SK-N-SH treated with all-trans-retinoic acid at 6 μM for 48 hours (cell line): ENCODE measurements at regions not wholly inside any gene's neighbourhood (a gene's known extent, or its start where the extent isn't known, plus 50 kb on each side); places are given as distances from the start of the nearest gene placed in this dataset.

Experiments
- ATAC-seq: fragments of 200-7000 bp; cut with Tn5 transposase; 3 replicates; pipeline ENCODE4 v1.9.1; 2020; ENCODE audit warnings: mild to moderate bottlenecking, moderate library complexity
- ARNTL ChIP-seq: fragments of 450-650 bp; formaldehyde crosslinking; IDR thresholded peaks from 2 replicates; pipeline ENCODE4 v1.5.0; 2020; ENCODE audit warnings: low read depth, mild to moderate bottlenecking, moderate library complexity, borderline replicate concordance
- BACH2 ChIP-seq: fragments of 250-450 bp; sonication (Bioruptor Pico); IDR thresholded peaks from 2 replicates; pipeline ENCODE4 v1.9.0; 2021; ENCODE audit warnings: mild to moderate bottlenecking, borderline replicate concordance
- CSDC2 ChIP-seq: fragments of 250-450 bp; sonication (Bioruptor Pico); IDR thresholded peaks from 2 replicates; pipeline ENCODE4 v1.5.0; 2020; ENCODE audit warnings: mild to moderate bottlenecking, moderate library complexity
- ESRRG ChIP-seq: fragments of 250-450 bp; sonication (Bioruptor Pico); IDR thresholded peaks from 2 replicates; pipeline ENCODE4 v1.6.1; 2021; ENCODE audit warnings: mild to moderate bottlenecking
- GLIS3 ChIP-seq: fragments of 250-450 bp; sonication (Bioruptor Pico); IDR thresholded peaks from 2 replicates; pipeline ENCODE4 v1.5.0; 2020; ENCODE audit warnings: mild to moderate bottlenecking, moderate library complexity
- ISL1 ChIP-seq: fragments of 250-450 bp; sonication (Bioruptor Pico); IDR thresholded peaks from 2 replicates; pipeline ENCODE4 v2.1.2; 2022; ENCODE audit warnings: mild to moderate bottlenecking, moderate library complexity
- OSR1 ChIP-seq: fragments of 250-450 bp; sonication (Bioruptor Pico); IDR thresholded peaks from 2 replicates; pipeline ENCODE4 v1.8.0; 2022; ENCODE audit warnings: moderate library complexity, mild to moderate bottlenecking, inconsistent platforms
- PPARA ChIP-seq: fragments of 250-450 bp; sonication (Bioruptor Pico); IDR thresholded peaks from 2 replicates; pipeline ENCODE4 v1.5.0; 2020; ENCODE audit warnings: mild to moderate bottlenecking, borderline replicate concordance
- RARB ChIP-seq: fragments of 250-450 bp; sonication (Bioruptor Pico); IDR thresholded peaks from 2 replicates; pipeline ENCODE4 v1.8.0; 2021; ENCODE audit warnings: mild to moderate bottlenecking, moderate library complexity
- SNAI2 ChIP-seq: fragments of 250-450 bp; sonication (Bioruptor Pico); IDR thresholded peaks from 2 replicates; pipeline ENCODE4 v1.5.0; 2020; ENCODE audit warnings: mild to moderate bottlenecking, moderate library complexity
- TCF4 ChIP-seq: fragments of 250-450 bp; sonication (Bioruptor Pico); IDR thresholded peaks from 2 replicates; pipeline ENCODE4 v1.8.0; 2021; ENCODE audit warnings: mild to moderate bottlenecking, moderate library complexity, borderline replicate concordance
- TOX ChIP-seq: fragments of 250-450 bp; sonication (Bioruptor Pico); IDR thresholded peaks from 2 replicates; pipeline ENCODE4 v1.8.0; 2021; ENCODE audit warnings: mild to moderate bottlenecking, moderate library complexity, borderline replicate concordance
- ZC3H10 ChIP-seq: fragments of 250-450 bp; sonication (Bioruptor Pico); IDR thresholded peaks from 2 replicates; pipeline ENCODE4 v1.5.1; 2021; ENCODE audit warnings: mild to moderate bottlenecking, moderate library complexity
- ZFP3 ChIP-seq: fragments of 250-450 bp; sonication (Bioruptor Pico); IDR thresholded peaks from 2 replicates; pipeline ENCODE4 v1.5.0; 2020; ENCODE audit warnings: mild to moderate bottlenecking, moderate library complexity
- ZNF70 ChIP-seq: fragments of 450-650 bp; formaldehyde crosslinking; IDR thresholded peaks from 2 replicates; pipeline ENCODE4 v1.5.0; 2020; ENCODE audit warnings: mild to moderate bottlenecking, moderate library complexity
- ZNF8 ChIP-seq: fragments of 450-650 bp; formaldehyde crosslinking; IDR thresholded peaks from 2 replicates; pipeline ENCODE4 v1.5.0; 2020; ENCODE audit warnings: mild to moderate bottlenecking, moderate library complexity
- TF ChIP-seq, protein P1 (sequence below): fragments of 250-450 bp; sonication (Bioruptor Pico); IDR thresholded peaks from 2 replicates; pipeline ENCODE4 v1.8.0; 2020; ENCODE audit warnings: mild to moderate bottlenecking, moderate library complexity, borderline replicate concordance
- TF ChIP-seq, protein P2 (sequence below): fragments of 250-450 bp; sonication (Bioruptor Pico); IDR thresholded peaks from 2 replicates; pipeline ENCODE4 v1.5.0; 2020; ENCODE audit warnings: mild to moderate bottlenecking, moderate library complexity
- TF ChIP-seq, protein P3 (sequence below): fragments of 250-450 bp; sonication (Bioruptor Pico); IDR thresholded peaks from 2 replicates; pipeline ENCODE4 v1.5.1; 2020; ENCODE audit warnings: low read depth, mild to moderate bottlenecking, moderate library complexity
- TF ChIP-seq, protein P4 (sequence below): fragments of 250-450 bp; sonication (Bioruptor Pico); IDR thresholded peaks from 2 replicates; pipeline ENCODE4 v1.5.1; 2021; ENCODE audit warnings: mild to moderate bottlenecking, moderate library complexity
- TF ChIP-seq, protein P5 (sequence below): fragments of 250-450 bp; sonication (Bioruptor Pico); IDR thresholded peaks from 2 replicates; pipeline ENCODE4 v1.8.0; 2021; ENCODE audit warnings: low read depth, mild to moderate bottlenecking, moderate library complexity, borderline replicate concordance

DNA sequence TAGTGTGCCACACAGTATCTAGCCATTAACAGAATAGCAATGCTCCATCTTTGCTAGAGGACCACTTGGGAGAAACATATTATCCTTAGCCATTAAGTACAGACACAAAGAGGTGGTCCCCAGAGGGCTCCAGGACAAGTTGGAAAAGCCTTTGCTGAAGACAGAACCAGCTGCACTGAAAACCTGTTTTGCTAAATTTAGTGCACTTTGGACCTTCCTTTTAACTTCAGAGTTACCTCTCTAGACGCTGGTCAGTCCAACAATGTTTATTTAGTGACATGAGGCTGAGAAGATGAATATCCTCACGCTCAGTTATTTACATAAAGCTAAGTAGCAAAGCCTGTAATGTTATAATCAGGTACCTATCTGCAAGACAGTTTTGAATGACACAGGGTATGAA lies 265.0 kb upstream of the ZNF608 start:
- TF ChIP-seq ISL1, result no peak
- TF ChIP-seq ZFP3, result no peak
- no peak for TF ChIP-seq ZNF8 (CRISPR knock-in tag)
- no peak for TF ChIP-seq TCF4 (CRISPR knock-in tag)
- no peak for TF ChIP-seq CSDC2 (CRISPR knock-in tag)
- no peak for TF ChIP-seq GLIS3 (CRISPR knock-in tag)
- TF ChIP-seq, protein P1, sequence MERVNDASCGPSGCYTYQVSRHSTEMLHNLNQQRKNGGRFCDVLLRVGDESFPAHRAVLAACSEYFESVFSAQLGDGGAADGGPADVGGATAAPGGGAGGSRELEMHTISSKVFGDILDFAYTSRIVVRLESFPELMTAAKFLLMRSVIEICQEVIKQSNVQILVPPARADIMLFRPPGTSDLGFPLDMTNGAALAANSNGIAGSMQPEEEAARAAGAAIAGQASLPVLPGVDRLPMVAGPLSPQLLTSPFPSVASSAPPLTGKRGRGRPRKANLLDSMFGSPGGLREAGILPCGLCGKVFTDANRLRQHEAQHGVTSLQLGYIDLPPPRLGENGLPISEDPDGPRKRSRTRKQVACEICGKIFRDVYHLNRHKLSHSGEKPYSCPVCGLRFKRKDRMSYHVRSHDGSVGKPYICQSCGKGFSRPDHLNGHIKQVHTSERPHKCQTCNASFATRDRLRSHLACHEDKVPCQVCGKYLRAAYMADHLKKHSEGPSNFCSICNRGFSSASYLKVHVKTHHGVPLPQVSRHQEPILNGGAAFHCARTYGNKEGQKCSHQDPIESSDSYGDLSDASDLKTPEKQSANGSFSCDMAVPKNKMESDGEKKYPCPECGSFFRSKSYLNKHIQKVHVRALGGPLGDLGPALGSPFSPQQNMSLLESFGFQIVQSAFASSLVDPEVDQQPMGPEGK, result no peak
- no peak for TF ChIP-seq ESRRG (CRISPR knock-in tag)
- no peak for TF ChIP-seq BACH2 (CRISPR knock-in tag)
- no peak for TF ChIP-seq ARNTL (CRISPR knock-in tag)
- TF ChIP-seq ZC3H10, result no peak
- no peak for TF ChIP-seq OSR1 (CRISPR knock-in tag)
- TF ChIP-seq, protein P2, sequence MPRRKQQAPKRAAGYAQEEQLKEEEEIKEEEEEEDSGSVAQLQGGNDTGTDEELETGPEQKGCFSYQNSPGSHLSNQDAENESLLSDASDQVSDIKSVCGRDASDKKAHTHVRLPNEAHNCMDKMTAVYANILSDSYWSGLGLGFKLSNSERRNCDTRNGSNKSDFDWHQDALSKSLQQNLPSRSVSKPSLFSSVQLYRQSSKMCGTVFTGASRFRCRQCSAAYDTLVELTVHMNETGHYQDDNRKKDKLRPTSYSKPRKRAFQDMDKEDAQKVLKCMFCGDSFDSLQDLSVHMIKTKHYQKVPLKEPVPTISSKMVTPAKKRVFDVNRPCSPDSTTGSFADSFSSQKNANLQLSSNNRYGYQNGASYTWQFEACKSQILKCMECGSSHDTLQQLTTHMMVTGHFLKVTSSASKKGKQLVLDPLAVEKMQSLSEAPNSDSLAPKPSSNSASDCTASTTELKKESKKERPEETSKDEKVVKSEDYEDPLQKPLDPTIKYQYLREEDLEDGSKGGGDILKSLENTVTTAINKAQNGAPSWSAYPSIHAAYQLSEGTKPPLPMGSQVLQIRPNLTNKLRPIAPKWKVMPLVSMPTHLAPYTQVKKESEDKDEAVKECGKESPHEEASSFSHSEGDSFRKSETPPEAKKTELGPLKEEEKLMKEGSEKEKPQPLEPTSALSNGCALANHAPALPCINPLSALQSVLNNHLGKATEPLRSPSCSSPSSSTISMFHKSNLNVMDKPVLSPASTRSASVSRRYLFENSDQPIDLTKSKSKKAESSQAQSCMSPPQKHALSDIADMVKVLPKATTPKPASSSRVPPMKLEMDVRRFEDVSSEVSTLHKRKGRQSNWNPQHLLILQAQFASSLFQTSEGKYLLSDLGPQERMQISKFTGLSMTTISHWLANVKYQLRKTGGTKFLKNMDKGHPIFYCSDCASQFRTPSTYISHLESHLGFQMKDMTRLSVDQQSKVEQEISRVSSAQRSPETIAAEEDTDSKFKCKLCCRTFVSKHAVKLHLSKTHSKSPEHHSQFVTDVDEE, result no peak
- no peak for TF ChIP-seq TOX (CRISPR knock-in tag)
- no peak for TF ChIP-seq RARB (CRISPR knock-in tag)
- no peak for TF ChIP-seq PPARA (CRISPR knock-in tag)
- ATAC-seq, result no peak

DNA sequence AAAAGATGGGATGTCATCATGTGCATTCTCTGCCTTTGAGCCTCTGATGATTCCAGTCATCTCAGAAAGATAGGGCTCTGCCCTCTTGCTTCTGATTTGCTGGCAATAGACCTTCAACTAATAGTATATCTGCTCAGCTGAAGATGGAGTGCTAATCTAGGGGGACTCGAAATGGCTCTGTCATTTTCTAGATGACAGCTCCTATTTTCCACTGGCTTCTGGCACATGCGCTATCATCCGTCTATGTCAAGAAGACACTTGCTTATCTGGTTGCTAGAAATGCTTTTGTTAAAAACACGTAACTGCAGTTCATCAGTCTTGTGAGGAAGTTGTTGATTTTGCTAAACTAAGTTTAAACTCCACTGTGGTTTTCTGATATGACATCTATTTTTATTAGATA lies 265.5 kb upstream of the ZNF608 start:
- no peak for ATAC-seq
- TF ChIP-seq SNAI2 (CRISPR knock-in tag) (no peak), ZNF70 (CRISPR knock-in tag) (no peak), OSR1 (CRISPR knock-in tag) (no peak)
- TF ChIP-seq, protein P2, result no peak
- TF ChIP-seq, protein P3, sequence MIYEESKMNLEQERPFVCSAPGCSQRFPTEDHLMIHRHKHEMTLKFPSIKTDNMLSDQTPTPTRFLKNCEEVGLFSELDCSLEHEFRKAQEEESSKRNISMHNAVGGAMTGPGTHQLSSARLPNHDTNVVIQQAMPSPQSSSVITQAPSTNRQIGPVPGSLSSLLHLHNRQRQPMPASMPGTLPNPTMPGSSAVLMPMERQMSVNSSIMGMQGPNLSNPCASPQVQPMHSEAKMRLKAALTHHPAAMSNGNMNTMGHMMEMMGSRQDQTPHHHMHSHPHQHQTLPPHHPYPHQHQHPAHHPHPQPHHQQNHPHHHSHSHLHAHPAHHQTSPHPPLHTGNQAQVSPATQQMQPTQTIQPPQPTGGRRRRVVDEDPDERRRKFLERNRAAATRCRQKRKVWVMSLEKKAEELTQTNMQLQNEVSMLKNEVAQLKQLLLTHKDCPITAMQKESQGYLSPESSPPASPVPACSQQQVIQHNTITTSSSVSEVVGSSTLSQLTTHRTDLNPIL (CRISPR knock-in tag), result no peak
- TF ChIP-seq, protein P4, sequence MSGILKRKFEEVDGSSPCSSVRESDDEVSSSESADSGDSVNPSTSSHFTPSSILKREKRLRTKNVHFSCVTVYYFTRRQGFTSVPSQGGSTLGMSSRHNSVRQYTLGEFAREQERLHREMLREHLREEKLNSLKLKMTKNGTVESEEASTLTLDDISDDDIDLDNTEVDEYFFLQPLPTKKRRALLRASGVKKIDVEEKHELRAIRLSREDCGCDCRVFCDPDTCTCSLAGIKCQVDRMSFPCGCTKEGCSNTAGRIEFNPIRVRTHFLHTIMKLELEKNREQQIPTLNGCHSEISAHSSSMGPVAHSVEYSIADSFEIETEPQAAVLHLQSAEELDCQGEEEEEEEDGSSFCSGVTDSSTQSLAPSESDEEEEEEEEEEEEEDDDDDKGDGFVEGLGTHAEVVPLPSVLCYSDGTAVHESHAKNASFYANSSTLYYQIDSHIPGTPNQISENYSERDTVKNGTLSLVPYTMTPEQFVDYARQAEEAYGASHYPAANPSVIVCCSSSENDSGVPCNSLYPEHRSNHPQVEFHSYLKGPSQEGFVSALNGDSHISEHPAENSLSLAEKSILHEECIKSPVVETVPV (CRISPR knock-in tag), result no peak
- TF ChIP-seq, protein P5, sequence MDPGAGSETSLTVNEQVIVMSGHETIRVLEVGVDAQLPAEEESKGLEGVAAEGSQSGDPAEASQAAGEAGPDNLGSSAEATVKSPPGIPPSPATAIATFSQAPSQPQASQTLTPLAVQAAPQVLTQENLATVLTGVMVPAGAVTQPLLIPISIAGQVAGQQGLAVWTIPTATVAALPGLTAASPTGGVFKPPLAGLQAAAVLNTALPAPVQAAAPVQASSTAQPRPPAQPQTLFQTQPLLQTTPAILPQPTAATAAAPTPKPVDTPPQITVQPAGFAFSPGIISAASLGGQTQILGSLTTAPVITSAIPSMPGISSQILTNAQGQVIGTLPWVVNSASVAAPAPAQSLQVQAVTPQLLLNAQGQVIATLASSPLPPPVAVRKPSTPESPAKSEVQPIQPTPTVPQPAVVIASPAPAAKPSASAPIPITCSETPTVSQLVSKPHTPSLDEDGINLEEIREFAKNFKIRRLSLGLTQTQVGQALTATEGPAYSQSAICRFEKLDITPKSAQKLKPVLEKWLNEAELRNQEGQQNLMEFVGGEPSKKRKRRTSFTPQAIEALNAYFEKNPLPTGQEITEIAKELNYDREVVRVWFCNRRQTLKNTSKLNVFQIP (CRISPR knock-in tag), result no peak
- TF ChIP-seq, all 23 proteins: peak for 0
